ENCODE measurements at regions not wholly inside any gene's neighbourhood (a gene's known extent, or its start where the extent isn't known, plus 50 kb on each side); places are given as distances from the start of the nearest gene placed in this dataset.

GRCh38 chr12:69084816-69085378 lies 151.9 kb upstream of the CPM start:
- no peak overlapping the region for H2BK5ac ChIP-seq (ENCODE audit: insufficient read length, low read length)
- no peaks in the 10 kb centered on the region for H3K79me1 ChIP-seq (ENCODE audit: insufficient read depth, low read depth, low read length, poor library complexity, severe bottlenecking)
- no peak overlapping the region for H3K23ac ChIP-seq (ENCODE audit: insufficient read length, low read depth, low read length)
- H3K4me2 ChIP-seq (ENCODE audit: insufficient read depth, insufficient read length, low read length), result no peak overlapping the region
- H3K9me3 Mint-ChIP-seq, result peaks cover 0 to 2% of the 10 kb centered on the region in 2 experiments; a peak in 2 of 5 replicates
- no peak overlapping the region for H3K56ac ChIP-seq (ENCODE audit: insufficient read length, low read depth, low read length)
- no peak overlapping the region for H3K27ac Mint-ChIP-seq
- 0 out of 4 replicates have a peak, but pooled peaks cover 0 to 3% of the 10 kb centered on the region in 2 experiments for H3K4me1 Mint-ChIP-seq
- no peak overlapping the region for H3K18ac ChIP-seq (ENCODE audit: insufficient read length, low read depth, low read length)
- no peak overlapping the region for H4K5ac ChIP-seq (ENCODE audit: insufficient read length, low read depth, low read length)
- H3K27ac ChIP-seq (ENCODE audit: insufficient read length, low read depth, low read length), result no peak overlapping the region
- no peaks in the 10 kb centered on the region for H3K23me2 ChIP-seq (ENCODE audit: insufficient read length, low read depth, low read length, poor library complexity, severe bottlenecking)
- H2BK120ac ChIP-seq (ENCODE audit: low read depth, low read length, poor library complexity, severe bottlenecking), result no peak overlapping the region
- H3K27me3 ChIP-seq (ENCODE audit: insufficient read depth, low read length), result no peaks in the 10 kb centered on the region
- H2AK5ac ChIP-seq (ENCODE audit: insufficient read length, low read length), result no peak overlapping the region
- H3K4me1 ChIP-seq (ENCODE audit: insufficient read depth, low read length), result no peaks in the 10 kb centered on the region
- H3K9ac ChIP-seq (ENCODE audit: extremely low read depth, insufficient read length, low read length), result no peak overlapping the region
- H3T11ph ChIP-seq (ENCODE audit: low read length), result no peak overlapping the region
- H3K4me3 Mint-ChIP-seq, result no peak overlapping the region
- no peaks in the 10 kb centered on the region for H3K36me3 Mint-ChIP-seq (ENCODE audit: insufficient read depth in 1 of 3, low read depth in 3 of 3)
- H3K27me3 Mint-ChIP-seq (ENCODE audit: low read depth), result no peaks in the 10 kb centered on the region; the same call in 1 of the 2 replicates
- H4K8ac ChIP-seq (replicated peaks; ENCODE audit: insufficient read length, low read depth, low read length), result no peak overlapping the region
- no peak overlapping the region for H2BK12ac ChIP-seq (ENCODE audit: insufficient read length, low read depth, low read length)
- DNase-seq, result no peak
- TF ChIP-seq CTCF (conservative IDR thresholded peaks at IDR 0.05), result no peak
- H2AFZ ChIP-seq (ENCODE audit: low read length), result no peak overlapping the region
- no peak overlapping the region for H2BK20ac ChIP-seq (ENCODE audit: low read depth, low read length, poor library complexity, severe bottlenecking)
- H4K20me1 ChIP-seq (ENCODE audit: control insufficient read depth, insufficient read depth, insufficient read length), result no peaks in the 10 kb centered on the region
- H3K14ac ChIP-seq (ENCODE audit: insufficient read depth, low read length), result no peak overlapping the region
- no peaks in the 10 kb centered on the region for H3K9me3 ChIP-seq (ENCODE audit: control insufficient read depth, low read depth, low read length)
- H3K4ac ChIP-seq (ENCODE audit: low read depth, low read length), result no peak overlapping the region
- no peak overlapping the region for H4K91ac ChIP-seq (ENCODE audit: insufficient read length, low read depth, low read length)
- no peak overlapping the region for H2BK15ac ChIP-seq (ENCODE audit: low read depth, low read length)
- no peaks in the 10 kb centered on the region for H3K79me2 ChIP-seq (ENCODE audit: insufficient read depth, low read length)
